Loucy (cell line): ENCODE measurements at regions not wholly inside any gene's neighbourhood (a gene's known extent, or its start where the extent isn't known, plus 50 kb on each side); places are given as distances from the start of the nearest gene placed in this dataset.

ENCODE experiments used
- CTCF ChIP-seq: fragments of 200-600 bp; sonication (generic); conservative IDR thresholded peaks from 2 replicates; pipeline ENCODE4 v1.5.1; 2014; ENCODE audit warnings: mild to moderate bottlenecking, antibody characterized with exemption, low read length
- EZH2phosphoT487 ChIP-seq: fragments of 200-600 bp; IDR thresholded peaks from 2 replicates; pipeline ENCODE4 v1.6.1; 2018; ENCODE audit warnings: antibody characterized with exemption, mild to moderate bottlenecking, moderate library complexity, borderline replicate concordance

- TF ChIP-seq CTCF (no peak), EZH2phosphoT487 (no peak)
Observed at GRCh38 chr10:8214587-8214986, 160.1 kb downstream of the GATA3 start.
